ENCODE measurements at regions not wholly inside any gene's neighbourhood (a gene's known extent, or its start where the extent isn't known, plus 50 kb on each side); places are given as distances from the start of the nearest gene placed in this dataset.

DNA sequence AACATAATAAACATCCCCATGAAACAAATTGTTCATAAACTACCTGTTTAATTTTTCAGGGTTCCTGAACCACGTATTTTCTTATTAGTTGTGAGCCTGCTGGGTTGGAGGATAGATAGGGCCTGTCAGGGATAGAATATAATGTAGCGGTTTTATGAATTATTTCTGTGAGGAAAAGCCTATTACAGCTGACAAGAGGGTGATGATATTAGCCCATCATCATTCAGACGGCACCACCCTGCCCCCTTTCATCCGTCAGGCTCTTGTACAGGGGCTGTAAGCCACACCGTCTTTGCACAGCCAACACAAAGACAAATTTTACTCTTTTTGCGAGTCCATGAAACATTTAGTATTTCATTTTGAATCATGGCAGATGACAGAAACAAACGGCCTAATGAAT, 335.3 kb upstream of the TMCO5A start:
- Histone ChIP-seq H3K4me3 (no peak overlapping the region), H3K9ac (ENCODE audit: low read depth in 2 of 2, low read length in 2 of 2) (no peak overlapping the region), H3K27me3 (no peaks in the 10 kb centered on the region), H3K9me3 (no peaks in the 10 kb centered on the region), H3K27ac (no peak overlapping the region), H3K4me1 (no peaks in the 10 kb centered on the region), H3K36me3 (no peaks in the 10 kb centered on the region)
- TF ChIP-seq, protein P1, sequence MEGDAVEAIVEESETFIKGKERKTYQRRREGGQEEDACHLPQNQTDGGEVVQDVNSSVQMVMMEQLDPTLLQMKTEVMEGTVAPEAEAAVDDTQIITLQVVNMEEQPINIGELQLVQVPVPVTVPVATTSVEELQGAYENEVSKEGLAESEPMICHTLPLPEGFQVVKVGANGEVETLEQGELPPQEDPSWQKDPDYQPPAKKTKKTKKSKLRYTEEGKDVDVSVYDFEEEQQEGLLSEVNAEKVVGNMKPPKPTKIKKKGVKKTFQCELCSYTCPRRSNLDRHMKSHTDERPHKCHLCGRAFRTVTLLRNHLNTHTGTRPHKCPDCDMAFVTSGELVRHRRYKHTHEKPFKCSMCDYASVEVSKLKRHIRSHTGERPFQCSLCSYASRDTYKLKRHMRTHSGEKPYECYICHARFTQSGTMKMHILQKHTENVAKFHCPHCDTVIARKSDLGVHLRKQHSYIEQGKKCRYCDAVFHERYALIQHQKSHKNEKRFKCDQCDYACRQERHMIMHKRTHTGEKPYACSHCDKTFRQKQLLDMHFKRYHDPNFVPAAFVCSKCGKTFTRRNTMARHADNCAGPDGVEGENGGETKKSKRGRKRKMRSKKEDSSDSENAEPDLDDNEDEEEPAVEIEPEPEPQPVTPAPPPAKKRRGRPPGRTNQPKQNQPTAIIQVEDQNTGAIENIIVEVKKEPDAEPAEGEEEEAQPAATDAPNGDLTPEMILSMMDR (IDR thresholded peaks at IDR 0.05), result no peak
- no peak for DNase-seq
- intact Hi-C loops (cut with DNase I), result no loop called here

DNA sequence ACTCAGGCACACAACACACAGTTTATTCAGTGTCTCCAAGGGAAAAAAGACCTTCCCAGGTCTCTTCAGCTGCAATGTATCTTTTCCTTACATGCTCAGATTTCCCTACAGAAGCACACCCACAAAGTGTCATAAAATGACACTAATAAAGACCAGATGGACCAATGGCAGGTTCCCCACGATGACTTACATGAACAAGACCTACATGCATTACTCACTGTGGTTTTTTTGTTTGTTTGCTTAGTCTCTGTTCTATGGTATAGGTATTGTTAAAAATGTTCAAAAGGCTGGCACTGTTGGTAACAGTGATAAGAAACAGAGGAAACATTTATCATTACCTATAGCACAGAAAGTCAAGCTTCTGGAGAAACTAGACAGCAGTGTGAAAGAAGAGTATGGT, 318.2 kb upstream of the TMCO5A start:
- H3K27ac ChIP-seq, result no peak overlapping the region
- intact Hi-C loops (cut with DNase I), result no loop called here
- DNase-seq, result no peak
- no peak overlapping the region for H3K9ac ChIP-seq (ENCODE audit: low read depth in 2 of 2, low read length in 2 of 2)
- no peaks in the 10 kb centered on the region for H3K27me3 ChIP-seq
- no peak overlapping the region for H3K4me3 ChIP-seq
- no peaks in the 10 kb centered on the region for H3K36me3 ChIP-seq
- no peaks in the 10 kb centered on the region for H3K9me3 ChIP-seq
- TF ChIP-seq, protein P1 (IDR thresholded peaks at IDR 0.05), result no peak
- H3K4me1 ChIP-seq, result no peaks in the 10 kb centered on the region

DNA sequence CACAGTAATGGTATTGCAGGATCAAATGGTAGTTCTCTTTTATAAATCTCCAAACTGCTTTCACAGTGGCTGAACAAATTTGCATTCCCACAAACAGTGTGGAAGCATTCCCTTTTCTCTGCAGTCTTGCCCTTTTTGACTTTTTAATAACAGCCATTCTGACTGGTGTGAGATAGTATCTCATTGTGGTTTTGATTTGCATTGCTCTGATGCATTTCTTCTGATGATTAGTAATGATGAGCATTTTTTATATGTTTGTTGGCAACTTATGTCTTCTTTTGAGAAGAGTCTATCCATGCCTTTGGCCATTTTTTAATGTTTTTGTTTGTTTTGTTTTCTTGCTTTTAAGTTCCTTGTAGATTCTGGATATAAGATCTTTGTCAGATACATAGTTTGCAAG, 316.1 kb upstream of the TMCO5A start:
- no peak overlapping the region for H3K9ac ChIP-seq (ENCODE audit: low read depth in 2 of 2, low read length in 2 of 2)
- no peaks in the 10 kb centered on the region for H3K27me3 ChIP-seq
- DNase-seq, result no peak
- no peaks in the 10 kb centered on the region for H3K9me3 ChIP-seq
- no peaks in the 10 kb centered on the region for H3K4me1 ChIP-seq
- no peaks in the 10 kb centered on the region for H3K36me3 ChIP-seq
- no peak overlapping the region for H3K4me3 ChIP-seq
- intact Hi-C loops (cut with DNase I), result no loop called here
- TF ChIP-seq, protein P1 (IDR thresholded peaks at IDR 0.05), result no peak
- no peak overlapping the region for H3K27ac ChIP-seq

DNA sequence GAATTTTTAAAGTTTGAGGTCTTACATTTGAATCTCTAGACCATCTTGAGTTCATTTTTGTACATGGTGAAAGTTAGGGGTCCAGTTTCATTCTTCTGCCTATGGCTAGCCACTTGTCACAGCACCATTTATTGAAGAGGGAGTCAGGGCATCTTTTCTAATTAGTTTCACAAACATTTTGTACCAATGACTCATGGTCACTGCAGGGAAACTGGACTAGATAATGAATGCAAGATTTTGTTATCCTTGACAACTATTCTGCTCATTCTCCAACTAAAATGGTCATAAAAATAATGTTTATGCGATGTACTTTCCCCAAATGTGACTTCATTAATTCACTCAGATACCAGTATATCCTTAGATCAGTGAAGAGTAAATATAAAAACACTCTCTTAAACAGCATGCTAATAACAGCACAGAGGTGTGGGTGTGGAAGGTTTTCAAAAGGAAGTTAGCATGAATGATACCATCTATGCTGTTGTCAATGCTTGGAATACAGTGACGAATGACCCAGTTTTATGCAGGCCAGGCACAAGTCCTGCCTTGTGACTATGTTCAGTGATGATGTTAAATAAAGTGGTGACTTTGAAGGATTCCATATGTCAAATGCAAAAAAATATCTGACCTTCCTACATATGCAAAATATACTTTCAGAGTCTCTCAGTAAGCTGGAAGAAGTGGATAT, 314.9 kb upstream of the TMCO5A start:
- H3K9me3 ChIP-seq, result no peaks in the 10 kb centered on the region
- H3K4me3 ChIP-seq, result no peak overlapping the region
- TF ChIP-seq, protein P1 (IDR thresholded peaks at IDR 0.05), result no peak
- H3K36me3 ChIP-seq, result no peaks in the 10 kb centered on the region
- H3K27me3 ChIP-seq, result no peaks in the 10 kb centered on the region
- no peak overlapping the region for H3K27ac ChIP-seq
- no peaks in the 10 kb centered on the region for H3K4me1 ChIP-seq
- DNase-seq, result no peak
- intact Hi-C loops (cut with DNase I), result no loop called here
- H3K9ac ChIP-seq (ENCODE audit: low read depth in 2 of 2, low read length in 2 of 2), result no peak overlapping the region

DNA sequence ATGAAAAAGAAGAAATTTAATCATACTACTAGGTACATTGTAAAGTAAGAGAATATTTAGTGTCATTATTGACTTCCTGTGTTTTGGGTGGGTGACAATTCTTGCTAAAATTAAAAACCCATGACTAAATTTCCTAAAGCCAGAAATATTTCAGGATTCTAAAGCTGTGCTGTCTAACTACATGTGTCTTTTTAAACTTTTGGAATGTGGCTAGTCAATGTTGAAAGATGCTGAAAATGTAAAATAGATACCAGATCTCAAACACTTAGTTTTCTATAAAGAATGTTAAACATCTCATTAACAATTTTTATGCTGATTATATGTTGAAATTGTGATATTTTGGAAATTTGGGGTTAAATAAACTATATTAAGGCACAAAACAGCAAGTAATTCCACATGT, 308.9 kb upstream of the TMCO5A start:
- Histone ChIP-seq H3K4me1 (no peaks in the 10 kb centered on the region), H3K9me3 (no peaks in the 10 kb centered on the region), H3K36me3 (no peaks in the 10 kb centered on the region), H3K9ac (ENCODE audit: low read depth in 2 of 2, low read length in 2 of 2) (no peak overlapping the region), H3K27me3 (no peaks in the 10 kb centered on the region), H3K4me3 (no peak overlapping the region), H3K27ac (no peak overlapping the region)
- intact Hi-C loops (cut with DNase I), result no loop called here
- no peak for DNase-seq
- TF ChIP-seq, protein P1 (IDR thresholded peaks at IDR 0.05), result no peak
